SIG-M5 treated with dmso at 0.1 percent for 504 hours (cell line): ENCODE measurements at regions not wholly inside any gene's neighbourhood (a gene's known extent, or its start where the extent isn't known, plus 50 kb on each side); places are given as distances from the start of the nearest gene placed in this dataset.
A peak's percentile ranks its signal among the peaks of the same experiment; 100 is the strongest.

ENCODE experiments used
- DNase-seq: peaks from one replicate; lab custom pipeline; 2025; ENCODE audit not compliant: unreplicated experiment; lab: John Stamatoyannopoulos, UW

DNA sequence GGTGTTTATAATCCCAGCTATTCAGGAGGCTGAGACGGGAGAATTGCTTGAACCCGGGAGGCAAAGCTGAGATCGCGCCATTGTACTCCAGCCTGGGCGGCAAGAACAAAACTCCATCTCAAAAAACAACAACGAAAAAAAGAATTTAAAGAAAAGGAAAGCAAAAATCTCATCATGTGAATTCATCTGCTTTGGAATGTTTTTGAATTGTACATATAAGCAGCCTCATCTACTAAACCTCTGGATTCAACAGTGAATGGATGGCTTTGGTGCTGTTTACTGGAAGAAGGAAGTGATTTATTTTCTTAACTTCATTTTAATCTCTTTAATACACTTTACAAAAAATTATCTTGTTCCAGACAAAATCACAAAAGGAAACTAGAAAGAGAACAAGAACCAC lies 51.8 kb upstream of the PNRC1 start:
- no peak for DNase-seq

DNA sequence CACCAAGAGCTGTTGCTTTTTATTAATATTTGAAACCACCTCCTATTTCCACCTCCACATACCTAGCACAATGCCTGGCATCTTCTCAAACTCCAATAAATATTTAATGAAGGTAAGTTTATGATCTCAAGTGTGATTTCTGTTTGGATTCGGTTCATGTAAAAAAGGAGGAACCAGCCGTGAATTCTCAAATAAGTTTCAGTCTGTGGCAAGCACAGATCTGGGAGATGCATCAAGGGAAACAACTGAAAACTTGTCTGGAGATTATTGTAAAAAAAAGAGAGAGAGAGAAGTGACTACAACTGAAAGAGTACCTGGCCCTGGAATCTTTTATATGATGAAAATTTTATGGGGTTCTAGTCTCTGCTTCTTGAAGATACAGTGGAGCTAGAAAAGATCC lies 52.8 kb upstream of the PNRC1 start:
- no peak for DNase-seq

DNA sequence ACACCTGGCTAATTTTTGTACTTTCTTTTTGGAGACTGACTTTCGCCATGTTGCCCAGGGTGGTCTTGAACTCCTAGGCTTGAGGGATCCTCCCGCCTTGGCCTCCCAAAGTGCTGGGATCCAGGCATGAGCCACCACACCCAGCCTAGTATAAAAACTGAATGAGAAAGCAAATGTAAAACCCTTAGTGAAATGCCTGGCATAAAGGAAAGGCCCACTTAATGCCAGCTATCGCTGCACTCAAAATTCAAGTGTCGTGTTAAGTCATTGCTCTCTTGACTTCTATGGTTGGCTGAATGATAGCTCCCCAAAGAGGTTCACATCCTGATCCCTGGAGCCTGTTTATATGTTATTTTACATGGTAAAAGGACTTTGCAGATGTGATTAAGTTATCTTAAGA lies 54.4 kb upstream of the PNRC1 start:
- DNase-seq, result no peak

DNA sequence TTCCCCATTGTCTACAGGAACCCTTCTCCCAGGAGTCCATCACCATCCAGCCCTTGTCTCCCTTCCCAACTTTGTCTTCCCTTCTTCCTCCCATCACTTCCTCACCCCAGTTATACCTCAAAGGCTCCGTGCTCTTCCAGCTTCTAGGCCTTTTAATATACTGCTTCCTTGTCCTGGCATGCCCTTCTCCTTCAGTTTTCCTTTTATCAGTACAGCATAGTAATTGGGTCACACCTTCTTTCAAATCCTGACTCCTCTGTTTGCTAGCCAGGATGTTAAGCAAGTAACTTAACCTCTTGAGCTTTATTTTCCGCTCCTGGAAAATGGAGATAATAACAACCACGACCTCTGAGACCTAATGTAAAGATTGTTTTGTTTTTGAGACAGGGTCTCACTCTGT lies 54.9 kb upstream of the PNRC1 start:
- no peak for DNase-seq

GRCh38 chr6:89024456-89024855 lies 56.1 kb upstream of the PNRC1 start:
- DNase-seq, result no peak

DNA sequence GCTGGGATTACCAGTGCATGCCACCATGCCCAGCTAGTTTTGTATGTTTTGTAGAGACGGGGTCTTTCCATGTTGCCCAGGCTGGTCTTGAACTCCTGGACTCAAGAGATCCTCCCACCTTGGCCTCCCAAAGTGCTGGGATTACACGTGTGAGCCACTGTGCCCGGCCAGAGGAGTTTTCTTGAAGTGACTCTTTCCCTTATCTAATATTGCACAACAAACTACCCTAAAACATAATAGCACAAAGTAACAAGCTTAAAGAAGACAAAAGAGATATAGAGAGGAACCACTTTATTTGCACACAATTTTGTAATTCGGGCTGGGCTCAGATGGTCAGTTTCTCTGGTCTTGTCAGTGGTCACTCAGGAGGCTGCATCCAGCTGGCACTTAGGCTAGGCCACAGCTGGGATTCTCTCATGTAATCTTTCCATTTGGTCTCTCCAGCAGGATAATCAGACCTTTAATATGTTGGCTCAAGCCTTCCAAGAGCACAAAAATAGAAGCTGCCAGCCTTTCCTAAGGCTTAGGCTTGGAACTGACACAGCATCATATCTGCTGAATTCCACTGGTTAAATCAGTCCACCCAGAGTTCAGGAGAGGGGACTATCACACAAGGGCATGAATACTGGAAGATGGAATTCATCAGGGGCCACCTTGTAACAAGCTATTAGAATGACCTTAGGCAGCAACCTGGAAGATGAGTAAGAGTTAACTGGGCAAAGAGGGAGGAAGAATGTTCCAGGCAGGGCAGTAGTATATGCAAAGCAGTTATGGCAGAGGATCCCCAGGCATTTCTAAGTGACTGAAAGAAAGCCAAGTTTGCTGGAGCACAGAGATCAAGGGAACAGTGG lies 56.7 kb upstream of the PNRC1 start:
- DNase-seq, result no peak

GRCh38 chr6:89022798-89023197 lies 57.8 kb upstream of the PNRC1 start:
- no peak for DNase-seq

DNA sequence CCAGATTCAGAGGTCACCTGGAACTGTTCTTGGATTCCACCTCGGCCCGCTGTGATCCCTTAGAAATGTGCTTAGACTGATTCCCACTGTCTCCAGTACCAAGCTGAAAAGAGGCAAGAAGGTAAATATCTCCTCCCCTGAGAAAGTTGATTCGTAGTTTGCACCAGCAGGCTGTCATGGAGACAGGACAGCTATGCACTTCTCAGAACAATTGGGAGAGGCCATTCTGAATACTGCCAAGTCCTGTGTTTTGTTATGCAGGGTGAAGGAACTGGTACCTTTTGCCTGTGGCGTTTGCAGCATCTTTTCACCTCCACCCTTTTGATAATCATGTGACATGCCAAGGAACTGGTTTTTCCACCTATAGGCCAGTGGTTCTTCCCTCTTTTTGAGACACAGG lies 58.2 kb upstream of the RNGTT start:
- DNase-seq, result peak; percentile 28

DNA sequence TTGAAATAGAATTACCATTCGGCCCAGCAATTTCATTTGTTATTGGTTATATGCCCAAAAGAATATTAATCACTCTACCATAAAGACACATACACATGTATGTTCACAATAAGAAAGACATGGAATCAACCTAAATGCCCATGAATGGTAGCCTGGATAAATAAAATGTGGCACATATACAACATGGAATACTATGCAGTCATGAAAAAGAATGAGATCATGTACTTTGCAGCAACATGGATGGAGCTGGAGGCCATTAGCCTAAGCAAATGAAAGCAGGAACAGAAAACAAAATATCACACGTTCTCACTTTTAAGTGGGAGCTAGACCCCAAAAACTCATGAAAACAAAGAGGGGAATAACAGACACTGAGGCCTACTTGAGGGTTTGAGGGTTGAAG lies 52.6 kb upstream of the RNGTT start:
- DNase-seq, result no peak

- no peak for DNase-seq
These were observed 50.0 kb upstream of the RNGTT start for GRCh38 chr6:89013438-89013837.
